ENCODE measurements at regions not wholly inside any gene's neighbourhood (a gene's known extent, or its start where the extent isn't known, plus 50 kb on each side); places are given as distances from the start of the nearest gene placed in this dataset.

- Histone ChIP-seq H3K4me1 (ENCODE audit: insufficient read depth) (no peaks in the 10 kb centered on the region), H3K9me3 (ENCODE audit: low read depth) (no peaks in the 10 kb centered on the region), H3K4me3 (no peak overlapping the region), H3K9me2 (replicated peaks; ENCODE audit: insufficient read depth) (no peaks in the 10 kb centered on the region), H3K4me2 (no peak overlapping the region), H4K20me1 (ENCODE audit: insufficient read depth, poor library complexity, severe bottlenecking) (no peaks in the 10 kb centered on the region), H3K36me3 (replicated peaks; ENCODE audit: insufficient read depth, low read depth) (no peaks in the 10 kb centered on the region), H3K79me2 (no peaks in the 10 kb centered on the region), H3K27ac (no peak overlapping the region), H3K27me3 (no peaks in the 10 kb centered on the region), H2AFZ (no peak overlapping the region)
- TF ChIP-seq EZH2phosphoT487 (IDR thresholded peaks at IDR 0.05; ENCODE audit: low read depth, severe bottlenecking, unreplicated experiment) (no peak), EZH2 (IDR thresholded peaks at IDR 0.05; ENCODE audit: borderline replicate concordance) (no peak), CTCF (IDR thresholded peaks at IDR 0.05; ENCODE audit: poor library complexity) (no peak)
- DNase-seq (ENCODE audit: low spot score): no peak
- WGBS (ENCODE audit: low lambda C conversion rate, missing lambda C conversion rate): 93% methylated on average over 20 of the region's 20 CpGs
Measured at GRCh38 chr14:104385531-104386101, 193.9 kb upstream of the C14orf180 start.

GRCh38 chr14:104386151-104386841 is 193.3 kb upstream of the C14orf180 start:
- Histone ChIP-seq H3K4me2 (no peak overlapping the region), H4K20me1 (ENCODE audit: insufficient read depth, poor library complexity, severe bottlenecking) (no peaks in the 10 kb centered on the region), H3K4me3 (no peak overlapping the region), H2AFZ (no peak overlapping the region), H3K36me3 (replicated peaks; ENCODE audit: insufficient read depth, low read depth) (no peaks in the 10 kb centered on the region), H3K4me1 (ENCODE audit: insufficient read depth) (no peaks in the 10 kb centered on the region), H3K9me2 (replicated peaks; ENCODE audit: insufficient read depth) (no peaks in the 10 kb centered on the region), H3K9me3 (ENCODE audit: low read depth) (no peaks in the 10 kb centered on the region), H3K27me3 (no peaks in the 10 kb centered on the region), H3K27ac (no peak overlapping the region), H3K79me2 (no peaks in the 10 kb centered on the region)
- 94% methylated on average over 25 of the region's 26 CpGs for WGBS (ENCODE audit: low lambda C conversion rate, missing lambda C conversion rate)
- DNase-seq (ENCODE audit: low spot score): no peak
- no peak for TF ChIP-seq EZH2 (IDR thresholded peaks at IDR 0.05; ENCODE audit: borderline replicate concordance)
- TF ChIP-seq EZH2phosphoT487 (IDR thresholded peaks at IDR 0.05; ENCODE audit: low read depth, severe bottlenecking, unreplicated experiment): no peak
- TF ChIP-seq CTCF (IDR thresholded peaks at IDR 0.05; ENCODE audit: poor library complexity): no peak

- H4K20me1 ChIP-seq (ENCODE audit: insufficient read depth, poor library complexity, severe bottlenecking): no peaks in the 10 kb centered on the region
- no peaks in the 10 kb centered on the region for H3K4me1 ChIP-seq (ENCODE audit: insufficient read depth)
- no peak overlapping the region for H3K27ac ChIP-seq
- no peak overlapping the region for H3K4me3 ChIP-seq
- no peak for DNase-seq (ENCODE audit: low spot score)
- no peaks in the 10 kb centered on the region for H3K9me3 ChIP-seq (ENCODE audit: low read depth)
- no peaks in the 10 kb centered on the region for H3K36me3 ChIP-seq (replicated peaks; ENCODE audit: insufficient read depth, low read depth)
- no peaks in the 10 kb centered on the region for H3K79me2 ChIP-seq
- TF ChIP-seq CTCF (IDR thresholded peaks at IDR 0.05; ENCODE audit: poor library complexity) (no peak), EZH2 (IDR thresholded peaks at IDR 0.05; ENCODE audit: borderline replicate concordance) (no peak), EZH2phosphoT487 (IDR thresholded peaks at IDR 0.05; ENCODE audit: low read depth, severe bottlenecking, unreplicated experiment) (no peak)
- no peak overlapping the region for H2AFZ ChIP-seq
- WGBS (ENCODE audit: low lambda C conversion rate, missing lambda C conversion rate): 93% methylated on average over 24 of the region's 25 CpGs
- H3K27me3 ChIP-seq: no peaks in the 10 kb centered on the region
- no peak overlapping the region for H3K4me2 ChIP-seq
- no peaks in the 10 kb centered on the region for H3K9me2 ChIP-seq (replicated peaks; ENCODE audit: insufficient read depth)
Measured at GRCh38 chr14:104387022-104388010, 192.2 kb upstream of the C14orf180 start.
